GM12878 (cell line): ENCODE measurements at regions not wholly inside any gene's neighbourhood (a gene's known extent, or its start where the extent isn't known, plus 50 kb on each side); places are given as distances from the start of the nearest gene placed in this dataset.

ENCODE experiments used
- CBFB ChIP-seq: IDR thresholded peaks from 2 replicates; pipeline ENCODE4 v1.6.1; 2016; ENCODE audit warnings: antibody characterized with exemption, low read depth
- JUNB ChIP-seq: IDR thresholded peaks from 2 replicates; pipeline ENCODE4 v1.6.1; 2016; ENCODE audit warnings: antibody characterized with exemption, mild to moderate bottlenecking
- NR2C2 ChIP-seq: IDR thresholded peaks from 2 replicates; pipeline ENCODE4 v1.6.1; 2011; ENCODE audit warnings: borderline replicate concordance, low read depth; ENCODE audit not compliant: control insufficient read depth, insufficient read length
- RELA ChIP-seq: fragments of 450-650 bp; IDR thresholded peaks from 2 replicates; pipeline ENCODE4 v1.8.0; 2014; ENCODE audit warnings: borderline replicate concordance; ENCODE audit not compliant: partially characterized antibody
- TF ChIP-seq, protein P1 (sequence below): IDR thresholded peaks from 2 replicates; pipeline ENCODE4 v1.6.1; 2012; ENCODE audit warnings: improper control_type of control experiment, low read depth, low read length; ENCODE audit not compliant: insufficient replicate concordance

DNA sequence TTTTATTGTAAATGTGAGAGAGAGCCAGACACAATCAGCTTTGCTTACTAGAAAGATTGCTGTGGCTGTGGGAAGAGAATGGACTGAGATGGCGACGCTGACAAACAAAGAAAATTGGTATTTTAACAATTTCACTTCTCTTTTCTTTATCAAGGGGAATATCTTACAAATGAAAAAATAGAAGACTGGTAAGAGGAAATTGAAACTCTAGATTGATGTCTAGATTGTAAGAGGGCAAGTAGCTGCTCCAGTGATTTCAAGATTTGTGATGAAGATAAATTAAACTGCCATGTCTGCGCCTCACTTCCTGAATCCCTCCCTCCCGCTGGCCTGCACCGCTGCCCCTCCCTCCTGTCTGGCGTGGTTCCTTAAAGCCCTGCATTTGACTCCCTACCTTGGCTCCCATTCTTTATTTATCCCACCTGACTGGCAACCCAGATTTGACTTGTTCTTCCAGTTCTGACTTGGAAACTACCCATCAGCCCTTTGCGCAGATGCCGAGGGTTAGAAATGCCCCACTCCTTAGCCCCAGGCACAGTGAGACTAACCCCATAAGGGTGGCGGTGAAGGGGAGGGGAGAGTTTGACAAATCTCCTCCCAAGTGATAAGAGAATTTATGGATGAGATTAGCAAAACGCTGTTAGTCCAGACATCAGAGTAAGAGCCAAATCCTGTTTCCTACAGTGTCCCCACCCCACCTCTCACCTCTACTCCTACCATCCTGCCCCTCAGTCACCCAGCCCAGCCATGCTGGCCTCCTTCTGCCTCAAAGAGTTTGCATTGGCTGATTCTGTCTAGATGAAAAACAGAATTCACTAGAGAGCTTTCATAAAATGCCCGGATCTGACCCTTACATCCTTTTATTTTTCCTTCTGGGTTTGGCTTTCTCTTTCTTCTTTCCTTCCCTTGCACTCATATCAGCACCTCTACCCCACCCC lies 125.3 kb upstream of the ATF7IP start (continued):
- TF ChIP-seq, protein P1, sequence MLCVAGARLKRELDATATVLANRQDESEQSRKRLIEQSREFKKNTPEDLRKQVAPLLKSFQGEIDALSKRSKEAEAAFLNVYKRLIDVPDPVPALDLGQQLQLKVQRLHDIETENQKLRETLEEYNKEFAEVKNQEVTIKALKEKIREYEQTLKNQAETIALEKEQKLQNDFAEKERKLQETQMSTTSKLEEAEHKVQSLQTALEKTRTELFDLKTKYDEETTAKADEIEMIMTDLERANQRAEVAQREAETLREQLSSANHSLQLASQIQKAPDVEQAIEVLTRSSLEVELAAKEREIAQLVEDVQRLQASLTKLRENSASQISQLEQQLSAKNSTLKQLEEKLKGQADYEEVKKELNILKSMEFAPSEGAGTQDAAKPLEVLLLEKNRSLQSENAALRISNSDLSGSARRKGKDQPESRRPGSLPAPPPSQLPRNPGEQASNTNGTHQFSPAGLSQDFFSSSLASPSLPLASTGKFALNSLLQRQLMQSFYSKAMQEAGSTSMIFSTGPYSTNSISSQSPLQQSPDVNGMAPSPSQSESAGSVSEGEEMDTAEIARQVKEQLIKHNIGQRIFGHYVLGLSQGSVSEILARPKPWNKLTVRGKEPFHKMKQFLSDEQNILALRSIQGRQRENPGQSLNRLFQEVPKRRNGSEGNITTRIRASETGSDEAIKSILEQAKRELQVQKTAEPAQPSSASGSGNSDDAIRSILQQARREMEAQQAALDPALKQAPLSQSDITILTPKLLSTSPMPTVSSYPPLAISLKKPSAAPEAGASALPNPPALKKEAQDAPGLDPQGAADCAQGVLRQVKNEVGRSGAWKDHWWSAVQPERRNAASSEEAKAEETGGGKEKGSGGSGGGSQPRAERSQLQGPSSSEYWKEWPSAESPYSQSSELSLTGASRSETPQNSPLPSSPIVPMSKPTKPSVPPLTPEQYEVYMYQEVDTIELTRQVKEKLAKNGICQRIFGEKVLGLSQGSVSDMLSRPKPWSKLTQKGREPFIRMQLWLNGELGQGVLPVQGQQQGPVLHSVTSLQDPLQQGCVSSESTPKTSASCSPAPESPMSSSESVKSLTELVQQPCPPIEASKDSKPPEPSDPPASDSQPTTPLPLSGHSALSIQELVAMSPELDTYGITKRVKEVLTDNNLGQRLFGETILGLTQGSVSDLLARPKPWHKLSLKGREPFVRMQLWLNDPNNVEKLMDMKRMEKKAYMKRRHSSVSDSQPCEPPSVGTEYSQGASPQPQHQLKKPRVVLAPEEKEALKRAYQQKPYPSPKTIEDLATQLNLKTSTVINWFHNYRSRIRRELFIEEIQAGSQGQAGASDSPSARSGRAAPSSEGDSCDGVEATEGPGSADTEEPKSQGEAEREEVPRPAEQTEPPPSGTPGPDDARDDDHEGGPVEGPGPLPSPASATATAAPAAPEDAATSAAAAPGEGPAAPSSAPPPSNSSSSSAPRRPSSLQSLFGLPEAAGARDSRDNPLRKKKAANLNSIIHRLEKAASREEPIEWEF = peak; percentile 12
- TF ChIP-seq NR2C2 (no peak), CBFB (peak; percentile 64), RELA (peak; percentile 39), JUNB (peak; percentile 1; the same call in 1 of the 2 replicates)
- TF ChIP-seq, all 136 proteins: peak for 25
